Brain microvascular endothelial cell (primary cell): ENCODE measurements at regions not wholly inside any gene's neighbourhood (a gene's known extent, or its start where the extent isn't known, plus 50 kb on each side); places are given as distances from the start of the nearest gene placed in this dataset.

Experiments used
- DNase-seq: peaks from one replicate; pipeline ENCODE4 v3.0.0-alpha.2; 2020
- H3K27ac ChIP-seq: fragments of 250-450 bp; sonication (Bioruptor Pico); 2 replicates; pipeline ENCODE4 v1.5.1; 2020; ENCODE audit warnings: mild to moderate bottlenecking, moderate library complexity
- H3K27me3 ChIP-seq: fragments of 250-450 bp; sonication (Bioruptor Pico); replicated peaks from 2 replicates; pipeline ENCODE4 v1.5.1; 2020; ENCODE audit warnings: mild to moderate bottlenecking
- H3K36me3 ChIP-seq: fragments of 250-450 bp; sonication (Bioruptor Pico); replicated peaks from 2 replicates; pipeline ENCODE4 v1.5.1; 2020; ENCODE audit warnings: mild to moderate bottlenecking
- H3K4me3 ChIP-seq: 2 replicates; pipeline ENCODE4 v1.5.1; 2011; ENCODE audit warnings: low read depth, mild to moderate bottlenecking, control low read depth, low read length, moderate library complexity
- in situ Hi-C: cut with HindIII; loops from 2 replicates; pipeline ENCODE4 v1.10.0; 2017; ENCODE audit warnings: low sequenced_read_pairs, low pct_ligation_motif_present
- TF ChIP-seq, protein P1 (sequence below): IDR thresholded peaks from 2 replicates; pipeline ENCODE4 v1.5.1; 2011; ENCODE audit warnings: low read depth, mild to moderate bottlenecking, moderate library complexity, low read length, control low read depth, inconsistent platforms; ENCODE audit errors: missing control alignments

DNA sequence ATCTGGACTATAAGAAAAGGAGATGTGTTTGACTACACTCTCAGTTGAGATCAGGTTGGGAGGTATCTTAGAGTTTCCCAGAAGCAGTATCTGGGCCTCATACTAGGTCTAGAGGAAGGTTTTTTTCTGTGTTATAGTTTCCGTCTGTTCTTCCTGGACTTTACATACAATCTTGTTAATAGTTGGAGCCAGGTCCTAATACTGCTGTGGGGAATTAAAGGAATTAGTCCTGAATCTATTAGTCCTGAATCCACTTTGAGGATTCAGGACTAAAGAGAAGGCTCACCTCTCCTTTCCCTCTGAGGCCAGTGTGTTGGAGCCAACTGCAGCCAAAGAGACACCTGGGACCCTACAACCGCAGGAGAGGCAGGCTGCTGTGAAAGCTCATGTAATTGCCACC, 445.7 kb upstream of the CLINT1 start:
- no peak for DNase-seq
- H3K27me3 ChIP-seq, result no peaks in the 10 kb centered on the region
- H3K36me3 ChIP-seq, result no peaks in the 10 kb centered on the region
- TF ChIP-seq, protein P1, sequence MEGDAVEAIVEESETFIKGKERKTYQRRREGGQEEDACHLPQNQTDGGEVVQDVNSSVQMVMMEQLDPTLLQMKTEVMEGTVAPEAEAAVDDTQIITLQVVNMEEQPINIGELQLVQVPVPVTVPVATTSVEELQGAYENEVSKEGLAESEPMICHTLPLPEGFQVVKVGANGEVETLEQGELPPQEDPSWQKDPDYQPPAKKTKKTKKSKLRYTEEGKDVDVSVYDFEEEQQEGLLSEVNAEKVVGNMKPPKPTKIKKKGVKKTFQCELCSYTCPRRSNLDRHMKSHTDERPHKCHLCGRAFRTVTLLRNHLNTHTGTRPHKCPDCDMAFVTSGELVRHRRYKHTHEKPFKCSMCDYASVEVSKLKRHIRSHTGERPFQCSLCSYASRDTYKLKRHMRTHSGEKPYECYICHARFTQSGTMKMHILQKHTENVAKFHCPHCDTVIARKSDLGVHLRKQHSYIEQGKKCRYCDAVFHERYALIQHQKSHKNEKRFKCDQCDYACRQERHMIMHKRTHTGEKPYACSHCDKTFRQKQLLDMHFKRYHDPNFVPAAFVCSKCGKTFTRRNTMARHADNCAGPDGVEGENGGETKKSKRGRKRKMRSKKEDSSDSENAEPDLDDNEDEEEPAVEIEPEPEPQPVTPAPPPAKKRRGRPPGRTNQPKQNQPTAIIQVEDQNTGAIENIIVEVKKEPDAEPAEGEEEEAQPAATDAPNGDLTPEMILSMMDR, result no peak
- H3K27ac ChIP-seq, result no peak overlapping the region
- in situ Hi-C loops, result no loop called here
- no peak overlapping the region for H3K4me3 ChIP-seq

GRCh38 chr5:158303883-158304282, 444.9 kb upstream of the CLINT1 start:
- Histone ChIP-seq H3K27ac (no peak overlapping the region), H3K4me3 (no peak overlapping the region), H3K36me3 (no peaks in the 10 kb centered on the region), H3K27me3 (no peaks in the 10 kb centered on the region)
- TF ChIP-seq, protein P1, result no peak
- in situ Hi-C loops, result no loop called here
- DNase-seq, result no peak

GRCh38 chr5:158303275-158303674, 444.3 kb upstream of the CLINT1 start:
- Histone ChIP-seq H3K27me3 (no peaks in the 10 kb centered on the region), H3K27ac (no peak overlapping the region), H3K36me3 (no peaks in the 10 kb centered on the region), H3K4me3 (no peak overlapping the region)
- DNase-seq, result no peak
- in situ Hi-C loops, result no loop called here
- TF ChIP-seq, protein P1, result no peak

DNA sequence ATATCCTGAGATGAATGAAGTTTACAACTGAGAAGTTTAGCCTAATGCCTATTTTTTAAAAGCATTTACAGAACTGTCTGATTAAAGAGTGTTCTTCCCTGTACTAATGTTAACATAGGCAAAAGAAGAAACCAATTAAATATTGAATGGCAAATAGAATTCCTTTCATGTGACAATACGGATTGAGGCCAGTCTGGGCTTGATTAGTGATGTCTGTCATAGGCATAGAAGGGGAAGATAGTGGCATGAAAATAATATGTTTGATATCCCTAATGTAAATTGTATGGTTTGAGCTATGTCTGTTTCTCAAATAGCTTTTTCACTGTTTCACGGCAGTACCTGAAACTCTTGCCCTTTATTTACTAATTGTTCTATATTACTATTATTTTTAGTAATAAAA, 443.1 kb upstream of the CLINT1 start:
- in situ Hi-C loops, result no loop called here
- no peaks in the 10 kb centered on the region for H3K36me3 ChIP-seq

GRCh38 chr5:158301186-158301585, 442.2 kb upstream of the CLINT1 start:
- no peaks in the 10 kb centered on the region for H3K36me3 ChIP-seq
- in situ Hi-C loops, result no loop called here
- H3K27me3 ChIP-seq, result no peaks in the 10 kb centered on the region
- no peak overlapping the region for H3K27ac ChIP-seq
- TF ChIP-seq, protein P1, result no peak
- no peak overlapping the region for H3K4me3 ChIP-seq
- DNase-seq, result no peak

More for the DNA sequence above, 443.1 kb upstream of the CLINT1 start:
- Histone ChIP-seq H3K4me3 (no peak overlapping the region), H3K27me3 (no peaks in the 10 kb centered on the region), H3K27ac (no peak overlapping the region)
- DNase-seq, result no peak
- TF ChIP-seq, protein P1, result no peak

DNA sequence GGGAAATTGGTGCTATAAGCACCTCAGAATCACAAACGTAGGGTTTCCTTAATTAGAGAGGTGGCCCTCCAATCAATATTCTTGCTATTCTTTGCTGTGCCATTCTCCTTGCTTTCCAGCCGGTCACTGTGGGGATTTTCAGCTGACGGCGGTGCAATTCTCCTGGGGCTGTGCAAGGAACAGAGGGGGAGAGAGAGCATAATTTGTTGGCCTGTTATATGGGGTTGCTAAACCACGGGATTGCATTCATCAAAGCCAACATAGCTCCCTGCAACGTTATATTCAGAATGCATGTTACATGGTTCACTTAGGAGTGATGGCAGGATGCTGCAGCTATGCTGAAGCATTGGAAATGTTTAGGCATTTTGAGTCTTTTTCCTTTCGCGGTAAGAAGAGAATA, 441.3 kb upstream of the CLINT1 start:
- no peak overlapping the region for H3K4me3 ChIP-seq
- TF ChIP-seq, protein P1, result no peak
- in situ Hi-C loops, result no loop called here
- no peaks in the 10 kb centered on the region for H3K27me3 ChIP-seq
- no peaks in the 10 kb centered on the region for H3K36me3 ChIP-seq
- no peak overlapping the region for H3K27ac ChIP-seq
- DNase-seq, result no peak
